ENCODE measurements at regions not wholly inside any gene's neighbourhood (a gene's known extent, or its start where the extent isn't known, plus 50 kb on each side); places are given as distances from the start of the nearest gene placed in this dataset.

DNA sequence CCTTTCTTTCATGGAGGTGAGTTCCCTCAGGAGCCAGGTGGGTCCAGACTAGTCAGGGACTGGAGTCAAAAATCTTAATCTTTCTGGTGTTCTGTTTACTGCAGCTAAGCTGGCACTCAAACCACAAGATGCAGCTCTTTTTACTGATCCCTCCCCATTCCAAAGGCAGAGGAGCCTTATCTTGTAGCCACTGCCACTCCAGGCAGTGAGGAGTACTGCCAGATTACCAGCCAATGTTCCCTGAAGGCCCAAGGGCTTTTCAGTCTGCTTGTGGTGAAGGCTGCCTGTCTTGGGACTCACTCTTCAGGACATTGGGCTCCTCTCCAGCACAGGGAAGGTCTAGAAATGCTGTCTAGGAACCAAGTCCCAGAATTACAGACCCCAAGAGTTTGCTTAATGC is 490.4 kb upstream of the ADGRB3 start:
- Histone ChIP-seq H3K4me3 (no peak overlapping the region), H3K36me3 (no peaks in the 10 kb centered on the region), H3K9me3 (no peaks in the 10 kb centered on the region), H3K27me3 (no peaks in the 10 kb centered on the region), H3K4me1 (no peaks in the 10 kb centered on the region), H3K27ac (no peak overlapping the region)
- intact Hi-C loops (cut with DNase I) = no loop called here
- DNase-seq (no peak), FAIRE-seq (no peak), ATAC-seq (no peak)
- TF ChIP-seq, protein P1, sequence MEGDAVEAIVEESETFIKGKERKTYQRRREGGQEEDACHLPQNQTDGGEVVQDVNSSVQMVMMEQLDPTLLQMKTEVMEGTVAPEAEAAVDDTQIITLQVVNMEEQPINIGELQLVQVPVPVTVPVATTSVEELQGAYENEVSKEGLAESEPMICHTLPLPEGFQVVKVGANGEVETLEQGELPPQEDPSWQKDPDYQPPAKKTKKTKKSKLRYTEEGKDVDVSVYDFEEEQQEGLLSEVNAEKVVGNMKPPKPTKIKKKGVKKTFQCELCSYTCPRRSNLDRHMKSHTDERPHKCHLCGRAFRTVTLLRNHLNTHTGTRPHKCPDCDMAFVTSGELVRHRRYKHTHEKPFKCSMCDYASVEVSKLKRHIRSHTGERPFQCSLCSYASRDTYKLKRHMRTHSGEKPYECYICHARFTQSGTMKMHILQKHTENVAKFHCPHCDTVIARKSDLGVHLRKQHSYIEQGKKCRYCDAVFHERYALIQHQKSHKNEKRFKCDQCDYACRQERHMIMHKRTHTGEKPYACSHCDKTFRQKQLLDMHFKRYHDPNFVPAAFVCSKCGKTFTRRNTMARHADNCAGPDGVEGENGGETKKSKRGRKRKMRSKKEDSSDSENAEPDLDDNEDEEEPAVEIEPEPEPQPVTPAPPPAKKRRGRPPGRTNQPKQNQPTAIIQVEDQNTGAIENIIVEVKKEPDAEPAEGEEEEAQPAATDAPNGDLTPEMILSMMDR (IDR thresholded peaks at IDR 0.05) = no peak

DNA sequence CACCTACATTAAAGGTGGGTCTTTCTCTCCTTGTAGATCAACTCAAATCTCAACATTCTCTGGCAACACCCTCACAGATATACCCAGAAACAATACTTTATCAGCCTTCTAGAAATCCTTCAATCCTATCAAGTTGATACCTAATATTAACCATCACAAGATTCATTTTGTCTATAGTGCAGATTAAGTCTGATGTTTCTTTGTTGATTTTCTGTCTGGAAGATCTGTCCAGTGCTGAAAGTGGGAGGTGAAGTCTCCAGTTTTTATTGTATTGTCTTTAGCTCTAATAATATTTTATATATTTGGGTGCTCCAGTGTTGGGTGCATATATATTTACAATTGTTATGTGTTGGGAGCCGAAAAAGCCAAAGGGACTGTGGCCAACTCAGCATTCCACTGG is 493.9 kb upstream of the ADGRB3 start:
- ATAC-seq (no peak), FAIRE-seq (no peak), DNase-seq (no peak)
- Histone ChIP-seq H3K9me3 (no peaks in the 10 kb centered on the region), H3K27me3 (no peaks in the 10 kb centered on the region), H3K4me1 (no peaks in the 10 kb centered on the region), H3K27ac (no peak overlapping the region), H3K4me3 (no peak overlapping the region), H3K36me3 (no peaks in the 10 kb centered on the region)
- intact Hi-C loops (cut with DNase I) = no loop called here
- 52 to 66% methylated on average over 1 of the region's 1 CpG for WGBS, 2 donors
- TF ChIP-seq, protein P1 (IDR thresholded peaks at IDR 0.05) = no peak

DNA sequence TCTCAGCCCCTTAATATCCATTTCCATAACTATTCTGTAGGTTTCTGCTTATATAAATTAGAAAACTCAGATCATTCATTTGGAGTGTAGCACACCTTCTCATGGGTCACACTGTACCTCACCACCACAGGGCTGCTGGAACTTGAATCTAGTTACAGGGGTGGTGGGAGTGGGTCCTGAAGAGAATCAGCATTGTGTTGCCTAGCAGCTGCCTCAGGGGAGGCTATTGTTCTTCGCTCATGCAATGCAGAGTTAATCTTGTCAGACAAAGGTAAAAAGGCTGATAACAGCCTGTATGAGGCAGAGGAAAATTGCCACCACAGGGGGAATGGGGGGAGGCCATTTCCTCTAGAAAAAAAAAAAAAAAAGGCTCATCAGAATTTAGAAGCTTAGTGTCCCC is 496.0 kb upstream of the ADGRB3 start:
- TF ChIP-seq, protein P1 (IDR thresholded peaks at IDR 0.05) = no peak
- Histone ChIP-seq H3K36me3 (no peaks in the 10 kb centered on the region), H3K4me3 (no peak overlapping the region), H3K27ac (no peak overlapping the region), H3K27me3 (no peaks in the 10 kb centered on the region), H3K9me3 (no peaks in the 10 kb centered on the region), H3K4me1 (no peaks in the 10 kb centered on the region)
- DNase-seq = no peak
- no peak for ATAC-seq
- WGBS, 2 donors = 11 to 14% methylated on average over 1 of the region's 1 CpG
- no peak for FAIRE-seq
- intact Hi-C loops (cut with DNase I) = no loop called here

DNA sequence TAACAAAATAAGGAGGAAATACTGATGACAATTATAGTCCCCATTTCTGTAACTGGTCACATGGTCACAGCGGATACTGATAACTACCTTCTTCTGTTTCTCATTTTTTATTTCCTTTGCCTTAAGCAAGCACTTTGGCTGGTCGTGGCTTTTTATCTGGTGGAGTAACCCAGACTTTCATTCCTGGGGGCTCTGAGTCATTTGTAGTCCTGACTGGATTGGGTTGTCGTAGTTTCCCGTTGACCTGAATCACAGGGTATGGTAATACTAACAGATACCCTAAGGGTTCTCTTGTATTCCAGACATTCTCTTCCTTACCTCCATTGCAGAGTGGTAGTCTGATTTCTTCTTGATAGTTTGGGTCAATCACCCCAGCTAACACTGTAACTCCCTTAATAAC is 500.3 kb upstream of the ADGRB3 start:
- no peak for DNase-seq
- TF ChIP-seq, protein P1 (IDR thresholded peaks at IDR 0.05) = no peak
- no peak for FAIRE-seq
- WGBS, 2 donors = 66 to 70% methylated on average over 4 of the region's 4 CpGs
- no peaks in the 10 kb centered on the region for H3K36me3 ChIP-seq
- H3K9me3 ChIP-seq = no peaks in the 10 kb centered on the region
- no peak overlapping the region for H3K4me3 ChIP-seq
- H3K27ac ChIP-seq = no peak overlapping the region
- H3K27me3 ChIP-seq = no peaks in the 10 kb centered on the region
- intact Hi-C loops (cut with DNase I) = no loop called here
- no peaks in the 10 kb centered on the region for H3K4me1 ChIP-seq
- no peak for ATAC-seq

DNA sequence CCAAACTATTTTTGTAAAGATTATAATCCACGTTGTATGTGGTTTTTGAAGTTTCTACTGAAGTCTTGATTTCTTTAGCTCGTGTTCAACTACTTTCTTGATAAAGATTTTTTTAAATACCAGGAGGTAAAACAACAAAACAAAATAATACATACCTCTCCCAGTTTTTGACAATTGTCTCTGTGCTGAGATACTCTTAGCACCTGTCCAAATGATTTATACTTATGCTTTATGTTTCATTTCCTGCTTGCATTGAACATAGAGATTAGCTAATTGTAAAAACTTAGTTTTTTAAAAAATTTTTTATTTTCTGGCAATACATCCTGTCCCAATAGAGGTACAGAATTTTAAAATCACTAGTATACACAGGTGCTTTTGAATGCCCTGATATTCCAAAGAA is 506.9 kb upstream of the ADGRB3 start:
- TF ChIP-seq, protein P1 (IDR thresholded peaks at IDR 0.05) = no peak
- Histone ChIP-seq H3K4me1 (no peaks in the 10 kb centered on the region), H3K4me3 (no peak overlapping the region), H3K27me3 (no peaks in the 10 kb centered on the region), H3K9me3 (no peaks in the 10 kb centered on the region), H3K27ac (no peak overlapping the region), H3K36me3 (no peaks in the 10 kb centered on the region)
- ATAC-seq (no peak), DNase-seq (no peak), FAIRE-seq (no peak)
- intact Hi-C loops (cut with DNase I) = no loop called here
- 35 to 42% methylated on average over 2 of the region's 2 CpGs for WGBS, 2 donors

All from pancreas (tissue), 10 donors.